ENCODE measurements at regions not wholly inside any gene's neighbourhood (a gene's known extent, or its start where the extent isn't known, plus 50 kb on each side); places are given as distances from the start of the nearest gene placed in this dataset.

DNA sequence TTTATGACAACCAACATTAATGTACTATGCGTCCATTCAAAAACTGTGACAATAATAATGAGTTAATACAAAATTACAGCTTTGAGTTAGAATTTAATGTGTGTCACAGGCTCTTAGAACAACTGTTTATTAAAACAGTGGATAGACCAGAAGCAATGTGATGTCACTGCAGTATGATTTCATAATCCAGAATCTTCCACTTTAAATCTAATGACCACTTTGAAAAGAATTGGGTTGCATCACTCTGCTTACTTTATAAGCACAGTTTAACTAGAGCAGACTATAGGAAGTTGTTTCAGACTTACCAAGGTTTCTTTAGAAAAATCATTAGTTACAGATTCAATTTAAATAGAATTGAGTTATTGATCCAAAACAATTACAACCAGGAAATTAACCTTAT, 758.5 kb downstream of the KCTD8 start:
- no peak overlapping the region for H3K4me3 ChIP-seq (ENCODE audit: low read depth, low read length)
- TF ChIP-seq CTCF (IDR thresholded peaks at IDR 0.05; ENCODE audit: low read depth, low read length, missing control alignments): no peak
- no peak for DNase-seq (ENCODE audit: low read depth)
- in situ Hi-C loops (cut with HindIII; ENCODE audit: low sequenced_read_pairs): no loop called here

GRCh38 chr4:43693876-43694275, 754.7 kb downstream of the KCTD8 start:
- DNase-seq (ENCODE audit: low read depth): no peak
- TF ChIP-seq CTCF (IDR thresholded peaks at IDR 0.05; ENCODE audit: low read depth, low read length, missing control alignments): no peak
- in situ Hi-C loops (cut with HindIII; ENCODE audit: low sequenced_read_pairs): no loop called here
- no peak overlapping the region for H3K4me3 ChIP-seq (ENCODE audit: low read depth, low read length)

- TF ChIP-seq CTCF (IDR thresholded peaks at IDR 0.05; ENCODE audit: low read depth, low read length, missing control alignments): no peak
- DNase-seq (ENCODE audit: low read depth): no peak
- H3K4me3 ChIP-seq (ENCODE audit: low read depth, low read length): no peak overlapping the region
- in situ Hi-C loops (cut with HindIII; ENCODE audit: low sequenced_read_pairs): no loop called here
Measured at GRCh38 chr4:43709443-43709842, 739.2 kb downstream of the KCTD8 start.

DNA sequence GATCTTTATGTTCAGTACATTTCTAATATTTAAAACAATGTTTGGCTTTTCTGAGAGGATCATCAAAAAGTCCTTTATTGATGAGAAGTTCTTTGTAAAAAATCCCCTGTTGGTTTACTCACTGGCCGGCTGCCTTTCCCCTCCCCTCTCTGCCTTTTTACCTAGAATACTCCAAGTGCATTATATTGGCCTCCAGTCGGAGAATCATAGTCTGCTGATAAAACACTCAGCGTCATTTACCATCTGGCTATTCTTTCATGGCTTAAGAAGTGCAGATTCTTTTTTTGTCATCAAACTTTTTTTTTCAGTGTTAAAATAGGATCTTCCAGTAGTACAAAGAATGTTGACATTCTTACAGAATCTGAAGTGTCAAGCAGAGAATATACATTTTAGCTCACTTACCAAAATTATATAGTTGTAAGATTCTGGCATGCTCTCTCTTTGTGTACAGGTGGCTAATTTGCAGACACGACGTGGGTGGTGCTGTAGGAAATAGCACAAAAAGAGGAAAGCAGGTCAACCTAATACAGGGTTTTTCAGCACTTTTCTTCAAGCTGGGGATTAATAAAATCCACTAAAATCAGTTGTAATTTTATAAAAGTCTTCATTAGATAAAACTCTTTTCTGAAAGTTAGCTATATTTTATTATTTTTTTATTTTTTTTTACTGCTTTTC, 731.8 kb downstream of the KCTD8 start:
- no peak for DNase-seq (ENCODE audit: low read depth)
- H3K4me3 ChIP-seq (ENCODE audit: low read depth, low read length): no peak overlapping the region
- in situ Hi-C loops (cut with HindIII; ENCODE audit: low sequenced_read_pairs): no loop called here
- no peak for TF ChIP-seq CTCF (IDR thresholded peaks at IDR 0.05; ENCODE audit: low read depth, low read length, missing control alignments)

- in situ Hi-C loops (cut with HindIII; ENCODE audit: low sequenced_read_pairs): no loop called here
Measured at GRCh38 chr4:43718369-43718768, 730.2 kb downstream of the KCTD8 start.

GRCh38 chr4:43732829-43733426, 715.7 kb downstream of the KCTD8 start:
- in situ Hi-C loops (cut with HindIII; ENCODE audit: low sequenced_read_pairs): no loop called here
- TF ChIP-seq CTCF (IDR thresholded peaks at IDR 0.05; ENCODE audit: low read depth, low read length, missing control alignments): no peak
- DNase-seq (ENCODE audit: low read depth): no peak

More at GRCh38 chr4:43718369-43718768, 730.2 kb downstream of the KCTD8 start:
- TF ChIP-seq CTCF (IDR thresholded peaks at IDR 0.05; ENCODE audit: low read depth, low read length, missing control alignments): no peak
- DNase-seq (ENCODE audit: low read depth): no peak
- H3K4me3 ChIP-seq (ENCODE audit: low read depth, low read length): no peak overlapping the region

More at GRCh38 chr4:43732829-43733426, 715.7 kb downstream of the KCTD8 start:
- no peak overlapping the region for H3K4me3 ChIP-seq (ENCODE audit: low read depth, low read length)
